SKM-1 treated with dmso at 0.1 percent for 144 hours (cell line): ENCODE measurements at regions not wholly inside any gene's neighbourhood (a gene's known extent, or its start where the extent isn't known, plus 50 kb on each side); places are given as distances from the start of the nearest gene placed in this dataset.

ENCODE experiments used
- DNase-seq: peaks from one replicate; lab custom pipeline; 2025; ENCODE audit not compliant: unreplicated experiment; lab: John Stamatoyannopoulos, UW

DNA sequence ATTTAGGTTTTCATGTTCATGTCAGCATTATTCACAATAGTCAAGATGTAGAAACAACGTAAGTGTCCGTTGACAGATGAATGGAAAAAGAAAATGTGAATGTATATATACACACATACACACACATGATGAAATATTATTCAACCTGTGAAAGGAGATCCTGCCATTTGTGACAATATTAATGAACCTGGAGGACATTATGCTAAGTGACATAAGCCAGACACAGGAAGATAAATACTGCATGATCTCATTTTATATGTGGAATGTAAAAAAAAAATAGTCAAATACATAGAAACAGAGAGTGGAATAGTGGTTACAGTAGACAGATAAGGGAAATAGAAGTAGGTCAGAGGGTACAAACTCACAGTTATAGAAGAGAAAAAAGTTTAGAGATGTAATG is 651.1 kb upstream of the MKI67 start:
- DNase-seq: no peak

DNA sequence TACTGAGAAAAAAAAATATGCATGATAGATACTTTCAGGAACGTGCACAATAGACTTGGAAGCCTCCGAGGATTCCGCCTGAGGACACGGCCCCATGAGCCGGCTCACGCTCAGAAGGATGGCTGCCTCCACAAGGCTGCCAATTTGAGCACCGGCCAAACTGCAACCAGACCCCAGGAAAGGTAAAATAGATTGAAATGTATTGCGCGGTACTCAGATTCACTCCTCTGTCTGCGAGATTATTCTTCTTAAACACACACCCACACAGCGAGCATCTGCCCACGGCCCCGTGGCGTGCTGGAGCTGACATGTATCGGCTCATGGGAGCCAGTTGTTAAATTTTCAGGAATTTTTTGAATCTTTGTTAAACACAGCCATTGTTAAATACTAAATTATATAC is 653.2 kb upstream of the MKI67 start:
- no peak for DNase-seq

DNA sequence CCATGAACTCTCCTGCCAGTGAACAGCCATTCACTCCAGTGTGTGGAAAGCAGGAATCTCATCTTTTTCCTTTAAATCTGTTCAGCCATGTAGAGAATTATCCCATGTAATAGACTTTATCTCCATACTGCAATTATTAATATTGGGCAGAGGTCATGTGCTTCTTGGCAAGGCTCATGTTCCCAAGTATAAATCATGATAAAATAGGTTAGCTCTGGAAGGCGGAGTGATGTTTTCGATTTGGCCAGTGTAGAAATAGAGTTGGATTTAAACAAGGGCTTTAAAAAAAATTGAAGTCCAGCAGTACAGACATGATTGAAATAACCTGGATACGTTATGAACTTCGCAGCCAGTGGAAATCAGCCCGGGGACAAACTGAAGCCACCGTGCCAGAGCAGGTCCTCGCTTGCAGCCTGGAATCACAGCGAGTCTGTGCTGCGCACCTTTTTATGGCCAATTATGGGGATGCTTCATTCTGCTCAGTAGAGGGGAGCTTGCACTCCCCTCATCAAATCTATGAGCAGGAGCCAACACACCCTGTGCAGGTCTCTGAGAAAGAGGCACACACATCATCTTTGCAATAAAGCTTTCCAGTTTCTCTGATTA is 654.0 kb upstream of the MKI67 start:
- DNase-seq: no peak

- no peak for DNase-seq
Measured at GRCh38 chr10:128781637-128782036, 655.4 kb upstream of the MKI67 start.

- no peak for DNase-seq
Measured at GRCh38 chr10:128784444-128784843, 658.2 kb upstream of the MKI67 start.

- DNase-seq: no peak
Measured at GRCh38 chr10:128792426-128793140, 666.4 kb upstream of the MKI67 start.

DNA sequence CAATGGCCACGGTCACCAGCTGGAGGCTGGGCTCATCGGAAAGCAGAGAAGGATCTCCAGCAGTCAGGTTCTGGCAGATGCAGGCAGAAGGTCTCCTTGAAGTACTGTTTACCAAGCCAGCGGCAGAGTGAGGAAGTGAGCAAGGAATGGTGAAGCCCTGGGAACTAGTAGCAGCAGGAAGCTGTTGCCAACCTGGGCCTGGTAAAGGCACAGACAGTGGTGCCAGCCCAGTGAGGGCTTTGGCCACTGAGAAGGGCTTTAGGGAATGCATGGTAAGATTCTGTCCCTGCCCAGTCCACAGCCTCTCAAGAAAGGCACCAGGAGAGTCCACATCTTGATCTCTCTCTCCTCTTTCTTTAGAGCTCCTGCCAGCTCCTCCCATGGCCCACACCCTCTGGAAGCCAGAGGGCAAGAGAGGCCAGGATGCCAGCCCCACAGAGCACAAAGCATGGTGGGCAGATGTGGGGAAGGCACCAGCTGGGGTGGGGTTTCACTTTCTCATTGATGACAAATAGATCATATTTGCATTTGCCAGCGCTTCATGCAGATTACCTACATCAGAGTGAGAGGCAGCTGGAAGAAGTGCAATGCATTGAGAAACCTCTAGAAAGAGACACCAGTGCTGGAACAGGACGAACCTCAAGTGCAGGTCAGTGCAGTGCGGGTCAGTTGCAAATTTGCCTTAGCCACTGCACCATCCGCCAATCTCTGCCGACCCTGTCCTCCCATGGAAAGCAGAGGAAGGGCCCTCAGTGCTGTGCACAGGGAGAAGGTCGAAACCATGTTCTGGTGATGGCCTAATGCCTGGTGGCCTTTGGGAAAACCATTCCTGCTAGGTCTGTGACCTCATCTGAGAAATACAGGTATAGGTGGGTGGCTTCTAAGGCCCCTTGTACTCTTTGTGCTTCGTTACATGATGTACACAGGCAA is 667.8 kb upstream of the MKI67 start:
- no peak for DNase-seq

DNA sequence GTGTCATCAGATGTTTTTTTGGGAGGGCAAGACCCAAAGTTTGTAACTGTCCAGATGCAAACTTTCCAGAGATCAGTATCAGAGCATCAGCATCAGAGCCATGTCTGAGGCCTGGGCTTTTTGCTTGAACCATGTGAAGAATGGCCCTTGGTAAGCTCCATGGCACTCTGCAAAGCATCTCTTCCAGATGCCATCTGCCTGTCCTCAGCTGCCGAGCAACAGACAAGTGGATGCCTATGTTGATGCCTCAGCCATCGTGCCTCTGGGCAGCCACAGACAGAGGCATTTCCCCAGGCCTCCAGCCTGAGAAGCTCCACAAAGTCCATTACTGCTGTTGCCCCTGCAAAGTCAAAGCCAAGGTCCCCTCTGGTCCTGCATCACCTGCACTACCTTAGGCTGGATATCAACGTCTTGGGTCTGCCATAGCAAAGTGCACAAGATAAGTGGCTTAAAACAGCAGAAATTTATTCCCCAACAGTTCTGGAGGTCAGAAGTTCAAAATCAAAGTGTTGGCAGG is 670.2 kb upstream of the MKI67 start:
- no peak for DNase-seq

DNA sequence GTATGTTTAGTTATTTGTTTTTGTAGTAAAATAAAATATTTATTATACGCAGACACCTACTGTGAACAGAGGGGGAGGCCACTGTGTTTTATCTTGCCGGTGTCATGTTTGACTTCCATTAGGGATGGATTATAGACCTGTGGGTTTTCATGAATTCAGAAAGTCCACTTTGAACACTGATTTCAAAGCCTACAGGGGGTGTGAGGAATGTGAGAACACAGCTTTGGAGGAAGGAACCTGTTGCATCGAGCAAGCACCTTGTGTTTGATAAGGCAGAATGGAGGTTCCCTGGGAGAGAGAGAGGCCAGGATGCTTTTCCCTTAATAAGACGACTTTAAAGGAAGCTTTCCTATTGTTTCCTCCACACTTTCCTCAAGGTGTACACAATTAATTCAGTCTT is 665.0 kb upstream of the MGMT start:
- DNase-seq: no peak

DNA sequence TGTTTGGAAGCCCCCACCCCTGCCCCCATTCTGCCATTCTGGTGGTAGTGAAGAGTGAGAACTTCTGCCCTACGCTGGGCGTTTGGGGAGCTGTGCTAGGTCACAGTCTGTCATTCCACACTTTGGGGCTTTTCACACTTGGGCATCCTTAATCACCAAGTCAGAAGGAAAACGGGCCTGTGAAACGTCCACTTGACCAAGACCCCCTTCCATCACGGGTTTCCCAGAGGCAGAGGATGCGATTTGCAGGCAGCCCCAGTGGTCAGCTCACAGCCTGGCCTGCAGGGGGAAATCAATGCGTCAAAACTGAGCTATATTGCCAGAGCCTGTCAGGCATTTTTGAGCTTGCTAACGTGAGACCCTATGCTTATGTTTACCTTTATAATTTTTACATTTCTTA is 663.3 kb upstream of the MGMT start:
- no peak for DNase-seq

DNA sequence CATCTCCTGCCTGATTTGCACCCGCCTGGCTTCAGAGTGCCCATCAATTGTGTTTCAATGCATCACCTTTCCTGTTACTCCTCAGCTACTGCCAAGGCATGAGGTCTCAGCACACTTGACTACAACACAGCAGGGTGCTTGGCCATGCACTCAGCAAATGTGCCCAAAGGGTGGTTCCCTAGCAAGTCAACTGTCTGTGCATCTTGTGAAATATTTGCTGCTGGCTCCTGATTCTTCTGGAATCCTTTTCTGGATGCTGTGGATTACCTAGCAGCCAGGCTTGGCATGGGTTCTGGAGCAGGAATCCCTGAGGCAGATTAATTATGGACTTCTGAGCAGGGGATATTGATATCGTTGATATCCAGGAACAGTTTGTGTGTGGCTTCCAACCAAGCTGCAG is 662.6 kb upstream of the MGMT start:
- DNase-seq: no peak

GRCh38 chr10:128808921-128809440 is 658.1 kb upstream of the MGMT start:
- DNase-seq: no peak

DNA sequence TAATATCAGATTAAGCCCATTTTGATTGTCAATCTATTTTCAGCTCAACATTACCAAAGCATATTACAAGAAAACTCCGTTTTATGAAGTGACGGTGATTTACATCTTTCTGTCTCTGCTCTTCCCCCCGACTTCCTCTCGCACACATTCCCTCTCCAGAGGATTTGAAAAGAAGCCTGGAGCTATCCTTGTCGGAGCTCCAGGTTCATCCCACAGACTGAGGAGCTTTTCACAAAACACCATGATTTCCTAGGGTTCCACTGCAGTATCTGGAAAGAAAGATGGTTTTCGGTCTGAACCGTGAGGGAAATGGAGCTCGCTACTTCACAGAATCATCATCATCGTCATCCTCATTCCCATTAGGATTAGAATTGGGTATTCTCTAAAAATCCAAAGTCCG is 655.5 kb upstream of the MGMT start:
- no peak for DNase-seq

GRCh38 chr10:128812000-128812399 is 655.0 kb upstream of the MGMT start:
- no peak for DNase-seq

DNA sequence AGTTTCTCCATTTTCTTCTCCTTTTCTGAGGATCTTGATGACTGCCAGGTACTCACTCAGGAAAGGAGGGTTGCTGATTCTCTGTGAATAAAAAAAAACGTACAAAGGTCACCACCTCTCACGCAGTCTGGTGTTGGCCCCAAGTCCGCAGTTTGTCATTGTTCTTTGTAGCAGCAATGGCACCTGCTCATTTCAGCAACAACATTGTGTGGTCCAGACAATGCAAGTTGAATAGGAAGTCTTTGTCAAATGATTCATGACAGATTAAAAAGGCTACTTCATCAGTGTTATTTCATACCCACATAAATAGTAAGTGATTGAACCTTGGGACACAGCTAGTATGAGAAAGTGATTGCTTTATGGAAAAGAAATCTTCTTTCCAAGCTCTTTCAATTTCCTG is 653.5 kb upstream of the MGMT start:
- DNase-seq: no peak

- DNase-seq: no peak
Measured at GRCh38 chr10:128814024-128814423, 653.0 kb upstream of the MGMT start.

DNA sequence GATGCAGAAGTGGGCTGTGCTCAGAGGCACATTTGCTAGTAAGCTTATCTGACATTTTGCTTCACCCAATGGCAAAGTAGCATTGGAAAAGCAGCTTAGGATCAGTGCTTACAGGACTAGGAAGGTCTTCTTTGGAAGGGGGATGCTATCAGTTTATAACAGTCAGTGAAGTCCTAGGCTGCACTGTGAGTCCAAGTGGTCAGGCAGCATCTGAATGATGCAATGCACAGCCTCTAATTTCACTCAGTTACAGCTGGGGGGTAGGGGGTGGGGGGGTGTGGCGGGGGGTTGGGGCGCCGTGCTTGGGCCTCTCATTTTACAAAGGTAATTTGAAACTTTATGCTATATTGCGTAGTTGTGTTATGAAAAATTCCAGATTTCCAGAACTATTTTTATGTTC is 652.3 kb upstream of the MGMT start:
- DNase-seq: no peak

- no peak for DNase-seq
Measured at GRCh38 chr10:128816726-128817125, 650.3 kb upstream of the MGMT start.

- no peak for DNase-seq
Measured at GRCh38 chr10:128817636-128818035, 649.4 kb upstream of the MGMT start.

DNA sequence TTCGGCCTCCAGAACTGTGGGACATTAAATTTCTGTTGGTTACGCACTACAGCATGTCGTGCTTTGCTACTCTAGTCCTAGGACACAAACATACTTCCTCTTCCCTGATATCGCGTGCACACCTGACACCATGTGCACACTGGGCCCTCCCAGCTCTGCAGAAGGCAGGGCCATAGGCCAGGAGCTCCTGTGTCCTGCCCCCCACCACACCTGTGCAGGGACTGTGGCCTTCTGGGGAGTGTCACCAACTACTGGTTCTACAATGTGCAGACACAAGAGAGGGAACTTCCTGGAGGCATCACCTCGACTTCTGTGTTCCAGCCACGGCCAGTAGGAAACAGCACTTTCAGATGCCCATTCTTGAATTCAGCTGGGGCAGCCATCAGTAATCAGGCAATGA is 646.4 kb upstream of the MGMT start:
- no peak for DNase-seq

DNA sequence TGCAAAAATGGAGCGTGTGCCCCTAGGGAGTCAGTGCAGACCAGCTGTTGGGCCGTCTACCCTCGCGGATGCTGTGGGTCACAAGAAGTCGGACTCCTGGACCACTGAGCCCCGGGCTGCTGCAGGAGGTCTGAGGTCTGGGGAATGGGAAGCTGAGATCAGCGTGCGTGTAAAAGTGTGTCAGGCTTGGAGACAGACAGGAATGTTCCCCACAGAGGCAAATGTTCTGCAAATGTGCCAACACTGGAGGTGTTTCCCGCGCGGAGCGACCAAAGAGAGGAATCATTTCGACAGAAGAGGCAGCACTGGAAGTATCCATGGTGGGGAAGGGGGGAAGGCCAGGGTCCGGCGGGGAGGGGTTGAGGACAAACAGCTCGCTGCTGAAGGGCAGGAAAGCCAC is 643.8 kb upstream of the MGMT start:
- no peak for DNase-seq

DNA sequence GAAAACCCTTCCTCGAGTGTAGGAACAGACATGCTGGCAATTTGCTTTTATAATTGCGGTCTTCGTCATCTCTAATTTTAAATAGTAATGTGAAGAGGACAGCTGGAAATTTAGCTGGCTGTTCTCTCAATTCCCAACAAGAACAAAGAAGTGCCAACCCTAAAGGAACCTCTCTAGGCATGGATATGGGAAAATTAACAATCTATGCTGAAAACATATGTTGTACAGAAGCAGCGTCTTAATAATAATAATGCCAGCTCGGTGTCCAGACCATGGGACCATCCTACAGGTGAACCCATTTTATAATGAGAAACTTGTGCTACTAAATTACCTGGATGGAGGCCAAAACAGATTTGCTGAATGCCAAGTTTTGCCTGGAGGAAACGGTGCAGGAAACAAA is 641.4 kb upstream of the MGMT start:
- no peak for DNase-seq
